Islet of Langerhans (tissue), 1 donor: ENCODE measurements at regions not wholly inside any gene's neighbourhood (a gene's known extent, or its start where the extent isn't known, plus 50 kb on each side); places are given as distances from the start of the nearest gene placed in this dataset.

Experiments used
- FAIRE-seq: peaks from one replicate; lab custom pipeline; 2011; peaks lifted over from hg19 to GRCh38; lab: Jason Lieb, UNC

DNA sequence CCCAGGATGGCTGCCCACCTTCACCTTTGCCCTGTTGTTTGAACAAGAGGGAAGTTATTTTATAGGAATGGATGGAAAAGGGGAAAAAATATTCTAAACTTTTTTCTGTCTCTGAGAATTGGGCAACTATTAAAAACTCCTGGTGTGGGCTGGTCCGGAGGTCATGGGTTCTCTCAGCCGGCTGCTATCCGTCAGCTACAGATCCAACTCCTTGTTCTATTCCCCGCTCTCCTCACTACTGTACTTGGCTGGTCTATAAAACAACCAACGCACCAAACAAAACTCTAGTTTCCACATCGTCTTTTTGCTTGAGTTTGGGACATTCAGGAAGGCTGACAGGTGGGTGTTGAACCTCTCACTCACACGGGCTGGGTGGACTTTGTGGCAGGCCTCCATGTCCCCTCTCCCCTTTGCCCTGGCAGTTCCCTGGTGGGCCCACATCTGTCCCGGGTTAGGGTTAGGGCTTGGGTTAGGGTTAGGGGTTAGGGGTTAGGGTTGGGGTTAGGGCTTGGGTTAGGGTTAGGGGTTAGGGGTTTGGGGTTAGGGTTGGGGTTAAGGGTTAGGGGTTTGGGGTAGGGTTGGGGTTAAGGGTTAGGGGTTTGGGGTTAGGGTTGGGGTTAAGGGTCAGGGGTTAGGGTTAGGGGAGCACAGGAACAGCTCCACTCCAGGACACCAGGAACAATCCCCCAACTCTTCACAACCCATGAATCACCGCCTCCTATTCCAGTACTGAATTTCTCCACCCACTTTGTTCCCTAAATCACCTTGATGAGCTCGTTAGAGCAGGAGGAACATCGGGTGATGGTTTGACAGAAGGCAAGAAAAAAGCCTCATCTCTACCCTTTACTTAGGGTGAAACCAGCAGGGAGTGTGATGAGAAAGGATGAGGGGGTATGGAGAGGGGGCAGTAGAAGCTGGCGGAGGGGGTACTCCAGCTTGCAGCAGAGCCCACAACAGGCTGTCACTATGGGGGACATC, 302.1 kb upstream of the IRX4 start:
- FAIRE-seq: no peak

DNA sequence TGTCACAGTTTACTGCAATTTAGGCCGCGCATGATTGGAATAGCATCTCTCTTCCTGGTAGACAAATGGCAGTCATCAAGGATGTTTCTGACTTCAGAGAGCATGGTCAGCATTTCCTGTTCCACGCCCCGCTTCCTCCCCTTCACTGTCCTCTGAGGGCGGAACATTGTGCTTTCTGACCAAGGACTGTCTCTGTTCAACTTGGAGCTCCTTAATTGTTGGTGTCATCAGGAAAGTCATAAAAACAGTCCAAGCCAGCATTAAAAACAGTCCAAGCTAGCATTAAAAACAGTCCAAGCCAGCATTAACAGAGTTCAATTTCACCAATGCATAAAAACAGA, 301.3 kb upstream of the IRX4 start:
- FAIRE-seq: no peak

DNA sequence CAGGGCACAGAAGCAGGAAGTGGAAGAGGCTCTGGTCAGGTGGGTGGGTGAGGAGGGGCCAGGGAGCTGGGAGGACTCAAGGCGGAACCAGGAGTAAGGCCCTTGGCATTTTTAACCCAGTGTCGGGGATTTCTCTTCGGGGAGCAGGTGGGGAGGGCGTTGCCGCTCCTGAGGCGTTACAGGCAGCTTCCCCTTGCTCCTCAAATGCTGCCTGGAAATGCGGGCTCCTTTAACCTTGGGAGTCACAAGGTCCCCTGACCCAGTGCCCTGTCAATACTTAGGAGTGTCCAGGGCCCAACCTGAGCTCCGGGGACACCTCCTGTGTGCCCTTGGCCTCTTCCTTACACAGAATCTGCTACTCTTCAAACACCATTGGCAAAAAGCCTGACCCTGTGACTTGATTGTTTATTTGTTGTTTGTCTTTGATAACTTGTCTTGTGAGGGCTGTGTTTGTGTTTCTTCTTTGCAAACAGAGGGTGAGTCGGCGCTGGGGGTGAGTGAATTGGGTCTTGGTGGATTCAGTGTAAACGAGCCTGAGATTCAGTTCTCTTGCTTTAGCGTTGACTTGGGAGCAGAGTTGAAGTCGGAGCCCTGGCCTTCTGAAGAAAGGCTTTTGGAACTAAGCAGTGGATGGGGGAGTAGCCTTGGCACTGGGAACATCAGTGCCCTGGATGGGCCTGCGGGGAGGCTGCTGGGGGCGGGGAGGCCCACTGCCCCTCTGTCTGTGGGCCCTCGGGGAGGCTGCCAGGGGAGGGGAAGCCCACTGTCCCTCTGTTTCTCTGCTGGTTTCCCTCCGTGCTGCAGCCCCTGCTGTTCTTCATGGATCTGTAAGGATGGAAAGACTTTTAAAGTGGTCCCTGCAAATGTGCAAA, 300.7 kb upstream of the IRX4 start:
- no peak for FAIRE-seq

DNA sequence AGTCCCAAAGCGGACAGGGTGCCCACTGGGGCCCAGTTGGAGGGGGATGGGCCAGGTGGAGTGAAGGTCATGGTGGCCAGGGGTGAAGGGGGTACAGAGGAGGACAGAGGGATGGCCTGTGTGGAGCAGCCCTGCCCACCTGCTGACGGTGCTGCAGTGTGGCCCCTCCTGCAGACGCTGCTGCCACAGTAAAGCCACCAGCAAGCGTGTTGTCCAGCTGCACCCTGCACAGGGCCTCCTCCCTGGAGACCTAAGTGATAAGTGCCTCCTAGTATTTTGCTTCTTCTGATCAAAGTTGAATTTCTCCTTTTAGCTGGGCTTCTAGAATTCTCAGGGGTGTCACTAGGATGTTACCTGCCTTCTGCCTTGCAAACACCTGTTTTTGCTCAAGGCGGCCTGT, 299.3 kb upstream of the IRX4 start:
- no peak for FAIRE-seq

DNA sequence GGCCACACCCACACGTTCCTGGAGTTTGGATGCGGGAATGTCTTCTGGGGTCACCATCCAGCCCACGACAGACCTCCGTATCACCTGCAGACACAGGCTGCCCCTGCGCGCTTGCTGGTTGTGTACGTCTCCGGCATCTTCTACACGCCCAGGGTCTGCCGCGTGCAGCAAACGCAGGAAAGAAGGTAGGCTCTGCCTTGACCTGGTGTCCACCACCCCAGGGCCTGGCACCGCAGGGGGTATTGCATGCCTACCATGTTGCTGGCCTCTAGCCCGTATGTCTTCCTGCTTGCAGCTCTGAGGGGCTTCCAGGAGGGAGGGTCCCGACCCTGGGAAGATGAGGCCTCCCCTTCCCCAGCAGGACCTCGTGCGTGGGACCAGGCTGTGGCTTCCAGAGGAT, 298.8 kb upstream of the IRX4 start:
- FAIRE-seq: no peak

DNA sequence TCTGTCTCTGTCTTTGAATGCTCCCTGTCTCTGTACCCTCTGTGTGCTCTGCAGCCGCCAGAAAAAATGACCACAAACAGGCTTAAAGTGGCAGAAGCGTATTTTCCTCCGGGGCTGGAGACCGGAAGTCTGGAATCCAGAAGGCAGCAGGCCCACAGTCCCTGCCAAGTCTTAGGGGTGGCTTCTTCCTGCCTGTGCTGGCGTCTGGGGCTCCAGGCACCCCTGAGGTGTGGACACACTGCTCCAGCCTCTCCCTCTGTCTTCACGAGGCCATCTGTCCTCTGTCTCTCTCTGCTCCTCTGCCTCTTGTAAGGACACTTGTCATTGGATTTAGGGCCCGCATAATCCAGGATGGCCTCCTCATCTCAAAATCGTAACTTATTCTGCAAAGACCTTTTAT, 298.4 kb upstream of the IRX4 start:
- FAIRE-seq: no peak

DNA sequence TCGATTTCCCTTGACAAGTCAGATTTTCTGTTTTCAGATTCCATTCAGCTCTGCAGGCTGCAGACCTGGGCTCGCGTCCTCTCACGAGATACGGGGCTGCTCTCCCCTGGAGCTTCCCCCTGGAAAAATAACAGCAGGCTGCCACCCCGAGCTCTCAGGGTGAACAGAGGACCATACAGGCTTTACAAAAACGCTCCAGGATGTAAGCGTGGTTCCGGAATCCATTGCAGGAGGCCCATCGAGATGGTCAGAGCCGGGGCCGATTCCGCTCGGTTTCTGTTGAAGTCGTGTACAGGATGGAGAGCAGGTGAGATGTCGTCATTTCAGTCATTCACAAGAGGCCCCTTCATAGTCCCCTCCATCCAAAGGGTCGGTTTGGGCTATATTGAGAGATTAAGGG, 297.7 kb upstream of the IRX4 start:
- no peak for FAIRE-seq

DNA sequence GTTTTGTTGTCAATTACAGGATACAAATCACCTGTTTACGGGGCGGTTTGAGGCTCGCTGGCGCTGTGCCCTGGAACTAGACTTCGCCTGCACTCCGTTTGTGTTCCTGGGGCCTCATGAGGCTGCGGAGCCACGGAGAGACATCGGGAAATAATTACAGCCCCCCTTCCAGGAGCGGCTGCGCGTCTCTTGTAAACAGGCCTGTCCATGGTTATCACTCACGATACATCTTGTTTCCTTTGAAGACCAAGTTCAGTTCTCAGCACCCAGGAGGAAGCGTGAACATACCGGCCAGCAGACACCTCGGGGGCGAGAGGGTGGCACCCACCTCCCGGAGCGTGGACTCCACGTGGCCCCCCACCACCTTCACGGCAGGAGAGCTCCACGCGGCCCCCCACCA, 297.1 kb upstream of the IRX4 start:
- FAIRE-seq: no peak

DNA sequence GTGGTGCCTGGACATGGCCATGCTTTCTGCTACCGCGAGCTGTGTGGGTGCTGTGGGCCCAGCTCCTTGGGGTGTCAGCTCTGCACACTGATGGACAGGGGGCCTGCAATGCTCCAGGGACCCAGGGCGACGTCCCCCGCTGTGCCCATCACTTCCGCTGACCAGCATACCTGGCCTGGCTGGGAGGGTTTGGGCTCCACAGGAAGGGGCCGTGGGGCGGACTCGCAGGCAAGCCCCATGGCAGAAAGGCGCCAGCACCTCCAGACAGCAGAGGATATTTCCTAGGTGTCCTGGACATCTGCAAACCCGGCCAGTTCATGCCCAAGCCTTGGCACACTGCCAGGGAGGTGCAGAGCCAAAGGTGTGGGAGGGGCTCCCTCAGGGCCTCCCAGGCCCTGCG, 295.8 kb upstream of the IRX4 start:
- no peak for FAIRE-seq

DNA sequence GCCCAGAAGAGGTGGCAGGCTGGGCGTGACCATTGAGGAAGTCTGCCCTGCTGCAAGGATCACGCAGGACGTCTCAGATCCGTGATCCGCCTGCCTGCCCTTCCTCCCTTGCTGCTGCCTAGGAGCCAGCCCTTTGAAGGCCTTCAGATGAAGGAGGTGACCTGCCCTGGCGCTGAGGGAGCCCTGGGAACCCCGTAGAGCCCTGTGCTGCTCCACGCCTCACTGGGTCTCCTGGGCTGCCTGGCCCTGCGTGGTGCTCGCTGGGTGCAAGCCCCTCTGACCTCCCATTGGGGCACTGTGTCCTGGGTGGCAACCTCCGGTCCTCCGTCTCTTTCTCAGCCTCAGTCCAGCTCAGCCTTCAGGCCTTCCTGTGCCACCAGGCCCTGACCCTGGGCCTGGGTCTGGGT, 295.3 kb upstream of the IRX4 start:
- no peak for FAIRE-seq

DNA sequence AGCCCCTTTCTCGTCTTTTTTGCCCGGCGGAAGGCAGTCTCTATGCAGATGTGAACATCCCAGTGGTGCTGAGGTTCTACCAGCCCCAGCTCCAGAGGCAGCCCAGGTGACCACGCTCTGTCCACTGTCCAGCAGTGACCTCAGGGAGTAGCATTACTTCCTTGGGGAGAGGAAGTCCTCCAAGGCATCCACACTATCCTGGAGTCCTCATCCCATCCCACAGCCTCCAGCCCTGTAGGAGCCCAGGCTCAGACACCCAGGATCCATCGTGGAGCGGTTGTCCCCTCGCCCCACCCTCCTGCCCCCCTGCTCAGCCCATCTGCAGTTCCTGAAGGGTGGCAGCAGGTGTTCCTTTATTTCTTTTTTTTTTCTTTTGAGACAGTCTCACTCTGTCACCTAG, 294.5 kb upstream of the IRX4 start:
- no peak for FAIRE-seq

DNA sequence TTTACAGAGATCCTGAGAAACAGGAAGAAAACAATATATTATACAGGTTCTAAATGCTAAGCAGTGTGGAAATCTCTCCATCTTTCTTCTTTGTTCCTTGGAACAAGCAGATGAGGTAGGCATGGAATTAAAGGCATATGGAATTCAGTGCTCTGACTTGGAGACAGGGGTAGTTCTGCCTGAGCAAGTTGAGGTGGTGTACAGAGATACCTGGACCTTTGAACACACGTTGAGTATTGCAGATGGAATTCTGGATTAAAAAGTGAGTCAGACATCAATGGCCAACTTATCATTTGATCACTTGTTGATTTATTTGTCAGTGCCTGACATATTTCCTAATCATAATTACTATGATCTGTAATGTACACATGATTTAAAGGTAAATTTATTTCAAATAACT, 293.9 kb upstream of the IRX4 start:
- FAIRE-seq: no peak

DNA sequence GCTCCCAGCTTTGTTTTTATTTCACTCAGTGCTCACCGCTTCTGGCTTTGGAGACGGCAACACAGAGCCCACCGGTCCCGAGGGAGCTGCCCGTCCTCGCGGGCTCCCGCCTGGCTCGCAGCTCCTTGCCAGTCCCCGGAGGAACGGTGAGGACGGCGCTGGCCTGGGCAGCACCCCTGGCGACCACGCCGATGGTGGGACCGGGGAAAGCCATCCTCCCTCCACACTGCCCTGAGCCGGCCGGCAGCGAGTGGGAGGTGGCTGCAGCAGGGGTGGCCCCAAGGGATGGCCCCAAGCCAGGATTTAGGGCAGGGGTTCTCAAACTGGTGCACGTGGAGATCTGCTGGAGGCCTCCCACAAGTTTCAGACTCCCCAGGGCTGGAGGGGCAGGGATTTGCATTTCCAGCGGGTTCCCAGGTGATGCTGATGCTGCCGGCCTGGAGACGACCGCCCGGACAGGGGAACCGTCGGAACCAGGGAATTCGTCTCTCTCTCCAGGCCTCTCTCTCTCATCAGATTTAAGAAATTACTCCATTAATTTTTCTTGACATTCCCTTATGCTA, 293.2 kb upstream of the IRX4 start:
- FAIRE-seq: no peak

DNA sequence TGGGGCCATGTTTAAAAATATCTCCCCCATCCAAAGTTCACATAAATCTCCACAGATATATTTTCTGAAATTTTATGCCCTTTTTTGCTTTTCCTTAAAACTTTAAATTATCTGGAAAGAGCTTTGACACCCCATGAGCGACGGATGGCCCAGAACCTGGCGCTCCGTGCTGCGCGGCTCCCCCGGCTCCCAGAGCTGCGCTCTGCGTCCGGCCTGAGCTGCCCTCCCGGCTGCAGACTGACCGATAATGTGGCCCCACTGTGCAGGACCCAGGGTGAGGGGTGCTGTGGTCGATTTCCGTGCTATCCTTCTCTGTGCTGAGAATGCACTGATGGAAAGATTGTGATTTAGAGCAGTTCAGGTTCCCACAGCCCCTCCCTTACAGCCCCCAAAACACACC, 292.3 kb upstream of the IRX4 start:
- FAIRE-seq: no peak

DNA sequence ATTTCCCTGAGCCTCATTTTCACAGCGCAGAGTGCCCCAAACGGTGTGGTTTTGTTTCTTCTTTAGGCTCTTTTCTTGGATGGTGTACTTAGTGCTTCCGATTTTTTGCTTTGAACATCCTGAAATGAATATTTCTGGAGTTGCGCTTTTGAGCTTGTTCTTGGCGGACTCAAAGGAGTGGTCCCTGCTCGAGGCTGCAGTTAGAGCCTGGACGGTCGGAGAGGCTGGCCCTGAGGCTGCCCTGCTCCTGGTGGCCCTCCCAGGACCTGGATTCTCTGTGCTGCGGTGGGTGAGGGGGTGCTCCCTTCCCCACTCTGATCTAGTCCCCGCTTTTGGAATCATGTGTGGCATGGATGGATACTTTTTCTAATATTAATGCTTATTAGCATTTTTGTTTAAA, 291.8 kb upstream of the IRX4 start:
- FAIRE-seq: no peak

DNA sequence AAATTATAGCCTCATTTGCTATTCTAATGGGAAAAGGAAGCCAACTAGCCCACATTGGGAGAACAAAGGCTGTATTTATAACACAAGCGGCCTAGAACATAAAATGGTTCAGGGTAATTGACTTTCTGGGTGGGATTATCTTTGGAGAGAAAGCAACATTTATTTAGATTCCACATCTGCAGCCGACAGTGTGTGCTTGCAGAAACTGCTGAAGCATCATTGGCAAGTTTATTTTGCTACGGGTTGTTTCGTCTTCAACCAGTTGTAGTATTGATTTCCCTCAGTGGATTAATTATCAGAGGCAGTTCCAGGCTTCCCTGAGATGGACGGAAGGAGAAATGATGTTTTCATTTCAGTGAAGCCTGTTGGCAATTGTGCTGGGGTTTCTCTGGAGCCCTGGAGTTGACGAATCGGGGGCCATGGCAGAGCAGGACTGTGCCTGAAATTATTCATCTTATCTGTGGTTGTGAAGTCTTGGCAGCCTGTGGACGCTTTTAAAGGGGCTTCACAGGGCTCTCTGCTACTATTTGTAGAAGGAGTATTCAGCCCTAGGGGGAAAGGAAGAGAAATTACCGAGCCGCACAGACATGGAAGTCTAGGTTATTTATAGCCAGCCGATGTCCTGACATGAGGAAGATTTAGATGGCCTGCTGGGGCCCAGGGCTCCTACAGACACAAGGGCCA, 290.6 kb upstream of the IRX4 start:
- FAIRE-seq: no peak

DNA sequence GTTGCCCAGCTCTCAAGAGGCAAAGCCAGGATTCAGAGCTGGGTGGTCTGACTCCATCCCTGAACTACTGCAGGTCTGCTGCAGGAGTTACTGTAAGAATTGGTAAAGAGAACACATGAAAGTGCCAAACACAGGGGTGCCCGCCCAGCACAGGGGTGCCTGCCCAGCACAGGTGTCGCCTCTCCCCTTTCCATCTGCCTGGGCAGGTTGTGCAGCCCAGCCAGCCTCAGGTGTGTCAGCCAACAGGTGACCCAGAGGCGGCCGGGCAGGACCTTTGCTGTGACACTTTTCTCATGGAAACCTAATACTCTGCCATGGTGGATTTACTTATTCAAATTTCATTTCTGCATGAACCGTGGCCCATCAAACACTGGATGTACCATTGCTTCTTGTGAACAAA, 289.7 kb upstream of the IRX4 start:
- no peak for FAIRE-seq

DNA sequence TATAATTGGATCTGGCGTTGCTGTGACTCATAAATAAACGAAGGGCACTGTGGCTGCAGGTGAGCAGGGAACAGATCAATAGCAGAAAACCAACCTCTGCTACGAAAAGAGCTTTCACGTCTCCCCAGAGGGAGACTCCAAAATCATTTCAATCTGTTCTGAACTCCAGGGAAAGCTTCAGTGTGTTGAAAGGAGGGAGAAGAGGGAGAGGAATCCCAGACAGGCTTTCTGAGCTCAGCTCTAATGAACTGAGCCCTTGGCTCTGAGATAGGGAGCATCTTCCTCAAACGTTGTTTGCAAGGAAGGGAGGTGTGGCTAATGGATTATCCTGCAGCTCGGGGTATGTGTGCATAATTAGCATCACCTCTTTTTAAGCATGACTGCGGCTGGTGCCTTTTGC, 288.0 kb upstream of the IRX4 start:
- FAIRE-seq: no peak

DNA sequence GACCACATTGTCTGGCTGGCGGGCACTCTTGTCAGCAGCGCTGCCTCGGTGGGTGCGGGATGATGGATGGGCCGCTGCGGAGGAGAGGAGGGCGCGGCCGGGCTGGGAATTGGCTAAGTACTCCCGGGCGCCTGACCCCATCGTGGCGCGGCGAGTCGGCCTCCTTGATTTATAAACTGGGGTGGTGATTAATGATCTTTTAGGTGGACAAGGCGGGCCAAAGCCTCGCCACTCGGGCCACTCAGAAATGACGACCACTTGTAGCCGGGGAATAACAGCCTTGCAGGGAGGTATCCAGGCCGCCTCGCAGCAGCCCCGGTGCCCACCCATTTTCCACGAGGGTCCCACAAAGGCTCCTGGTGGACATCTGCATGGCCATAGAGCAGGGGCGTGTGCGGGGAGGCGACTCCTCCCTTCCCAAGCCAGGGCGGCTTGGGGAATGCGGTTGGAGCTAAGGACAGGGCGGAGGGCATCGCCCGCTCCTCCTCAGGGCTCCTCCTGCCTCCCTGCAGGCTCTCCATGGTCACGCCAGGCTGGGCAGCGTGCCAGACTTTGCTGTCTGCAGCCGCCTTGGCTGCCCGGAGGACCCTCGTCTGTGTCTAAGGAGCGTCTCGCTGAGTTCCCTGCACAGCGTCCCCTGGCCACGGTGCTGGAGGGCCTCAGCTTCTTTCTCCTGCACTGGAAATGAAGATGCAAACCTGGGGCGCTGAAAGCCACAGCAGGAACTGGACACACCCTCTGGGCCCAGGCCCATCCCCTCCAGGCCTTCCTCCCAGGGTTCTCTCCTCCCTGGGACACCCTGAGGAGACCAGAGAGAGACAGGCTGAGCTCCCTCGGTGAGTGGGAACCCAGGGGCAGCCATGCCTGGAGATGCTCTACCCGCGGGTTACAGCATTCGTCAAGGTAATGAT, 287.4 kb upstream of the IRX4 start:
- FAIRE-seq: no peak

DNA sequence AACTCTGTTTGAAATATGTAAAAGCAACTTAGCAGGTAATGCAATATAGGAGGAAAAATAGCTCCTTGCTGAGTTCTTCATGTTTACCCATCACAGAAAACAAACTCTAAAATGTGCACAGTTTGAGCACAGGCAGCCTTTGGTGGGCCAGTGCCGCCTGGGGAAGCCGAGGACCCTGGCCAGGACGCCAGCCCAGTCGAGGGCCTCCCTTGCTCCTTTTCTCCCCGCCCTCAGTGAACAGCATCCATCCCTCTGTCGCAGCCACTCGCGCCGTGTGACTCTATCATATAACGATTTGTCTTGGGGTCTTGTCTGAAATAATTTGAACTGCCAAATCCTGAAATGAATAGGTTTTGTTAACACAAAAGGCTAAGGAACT, 286.7 kb upstream of the IRX4 start:
- no peak for FAIRE-seq

DNA sequence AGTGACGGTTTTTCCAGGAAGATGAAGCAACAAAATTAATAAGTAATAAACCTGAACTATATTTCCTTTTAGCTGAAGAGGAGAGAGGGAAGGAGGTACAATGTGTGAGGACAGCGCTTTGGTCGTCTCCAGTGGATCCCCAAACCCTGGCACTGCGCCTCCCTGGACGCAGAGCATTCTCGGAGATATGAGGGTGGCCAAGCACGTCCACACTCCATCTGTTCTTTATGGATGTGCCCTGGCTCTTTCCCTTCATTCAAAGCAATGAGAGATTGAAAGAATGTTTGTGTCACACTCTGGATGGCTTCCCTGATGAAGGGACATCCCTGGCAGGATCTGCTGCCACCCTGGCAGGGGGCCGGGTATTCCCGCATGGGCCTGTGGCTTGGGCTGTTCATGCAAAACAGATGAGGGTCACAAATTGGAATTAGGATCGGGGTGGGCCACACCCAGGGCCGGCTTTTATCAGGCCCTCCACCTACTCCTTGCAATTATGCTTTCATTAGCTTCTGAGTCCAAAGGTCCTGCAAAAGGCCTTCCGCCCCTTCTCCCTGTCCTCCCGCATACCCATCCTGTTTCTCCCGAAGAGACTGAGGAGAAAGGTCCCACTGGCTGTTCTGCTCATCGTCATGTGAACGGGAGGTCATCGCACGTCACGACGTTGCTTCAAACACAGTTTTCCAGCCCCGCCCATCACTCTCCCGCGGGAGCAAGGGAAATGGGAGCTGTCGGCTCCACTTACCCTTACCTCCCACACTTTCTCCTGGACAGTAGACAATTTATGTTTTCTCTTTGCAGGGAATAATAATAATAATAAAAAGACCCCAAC, 286.1 kb upstream of the IRX4 start:
- no peak for FAIRE-seq
